ENCODE measurements at regions not wholly inside any gene's neighbourhood (a gene's known extent, or its start where the extent isn't known, plus 50 kb on each side); places are given as distances from the start of the nearest gene placed in this dataset.

DNA sequence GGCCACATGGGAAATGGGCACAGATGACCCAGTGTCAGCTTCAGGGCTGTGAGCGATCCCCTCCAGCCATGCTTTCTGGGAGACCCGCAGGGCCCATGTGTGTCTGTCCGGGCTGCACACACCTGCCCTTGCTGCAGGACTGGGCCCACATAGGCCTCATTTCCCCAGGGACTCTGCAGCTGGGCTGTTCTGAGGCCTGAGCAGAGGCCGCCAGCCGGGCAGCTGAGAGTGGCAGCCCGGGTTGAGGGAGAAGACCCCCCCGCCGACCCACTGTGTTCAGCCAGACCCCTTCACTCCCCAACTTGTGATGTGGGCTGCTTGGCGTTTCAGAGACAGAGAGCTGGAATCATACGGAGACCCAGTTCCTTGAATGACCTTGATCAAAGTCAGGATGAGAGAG is 50.1 kb upstream of the DPYSL4 start:
- no peaks in the 10 kb centered on the region for H3K36me3 Mint-ChIP-seq (ENCODE audit: low read depth)
- no peak overlapping the region for H3K27ac Mint-ChIP-seq

More for the DNA sequence above, 50.1 kb upstream of the DPYSL4 start:
- no peak overlapping the region for H3K4me3 Mint-ChIP-seq
- no peaks in the 10 kb centered on the region for H3K4me1 Mint-ChIP-seq (ENCODE audit: low read depth)
- peaks cover 18% of the 10 kb centered on the region for H3K27me3 Mint-ChIP-seq (ENCODE audit: insufficient read depth)
- H3K9me3 Mint-ChIP-seq, result no peaks in the 10 kb centered on the region; the same call in 1 of the 2 replicates
- DNase-seq, result no peak
- no peak for TF ChIP-seq CTCF (IDR thresholded peaks at IDR 0.05)
